HG02678 (cell line): ENCODE measurements at regions not wholly inside any gene's neighbourhood (a gene's known extent, or its start where the extent isn't known, plus 50 kb on each side); places are given as distances from the start of the nearest gene placed in this dataset.
"Not testable (repeated sequence)": the region's sequence is repeated elsewhere in the genome, so short reads cannot be mapped to it uniquely, and the experiment has no call there.

Experiments used
- ATAC-seq: cut with Tn5 transposase; IDR thresholded peaks from one replicate; pipeline ENCODE4 v1.9.1; 2021; ENCODE audit warnings: mild to moderate bottlenecking, moderate library complexity; ENCODE audit not compliant: unreplicated experiment

GRCh38 chr16:7866144-7866543 is 533.5 kb downstream of the RBFOX1 start:
- no peak for ATAC-seq

- not testable (repeated sequence) for ATAC-seq
These were observed 532.7 kb downstream of the RBFOX1 start for GRCh38 chr16:7865393-7865792.

GRCh38 chr16:7861891-7862582 is 529.4 kb downstream of the RBFOX1 start:
- no peak for ATAC-seq

- ATAC-seq, result no peak
These were observed 520.6 kb downstream of the RBFOX1 start for GRCh38 chr16:7853197-7853596.

GRCh38 chr16:7849841-7850240 is 517.2 kb downstream of the RBFOX1 start:
- ATAC-seq, result no peak

GRCh38 chr16:7843261-7843660 is 510.6 kb downstream of the RBFOX1 start:
- no peak for ATAC-seq

GRCh38 chr16:7839568-7839967 is 506.9 kb downstream of the RBFOX1 start:
- ATAC-seq, result no peak

- no peak for ATAC-seq
These were observed 502.3 kb downstream of the RBFOX1 start for GRCh38 chr16:7834771-7835431.

GRCh38 chr16:7820816-7821215 is 488.2 kb downstream of the RBFOX1 start:
- no peak for ATAC-seq

GRCh38 chr16:7805686-7806396 is 473.2 kb downstream of the RBFOX1 start:
- ATAC-seq, result no peak

- no peak for ATAC-seq
These were observed 472.1 kb downstream of the RBFOX1 start for GRCh38 chr16:7804635-7805195.

GRCh38 chr16:7792346-7792745 is 459.7 kb downstream of the RBFOX1 start:
- no peak for ATAC-seq

- ATAC-seq, result no peak
These were observed 458.5 kb downstream of the RBFOX1 start for GRCh38 chr16:7791028-7791590.

- ATAC-seq, result no peak
These were observed 442.4 kb downstream of the RBFOX1 start for GRCh38 chr16:7775072-7775488.

GRCh38 chr16:7772722-7773121 is 440.1 kb downstream of the RBFOX1 start:
- ATAC-seq, result no peak

GRCh38 chr16:7769091-7769490 is 436.4 kb downstream of the RBFOX1 start:
- ATAC-seq, result not testable (repeated sequence)

- ATAC-seq, result no peak
These were observed 432.5 kb downstream of the RBFOX1 start for GRCh38 chr16:7765079-7765550.

- ATAC-seq, result no peak
These were observed 430.5 kb downstream of the RBFOX1 start for GRCh38 chr16:7763111-7763510.
